Kasumi-1 (cell line): ENCODE measurements at regions not wholly inside any gene's neighbourhood (a gene's known extent, or its start where the extent isn't known, plus 50 kb on each side); places are given as distances from the start of the nearest gene placed in this dataset.
"Not testable (repeated sequence)": the region's sequence is repeated elsewhere in the genome, so short reads cannot be mapped to it uniquely, and the experiment has no call there.

Experiments used
- DNase-seq, 2 experiments: peaks; one replicate each; lab custom pipeline; 2025; lab: John Stamatoyannopoulos, UW

DNA sequence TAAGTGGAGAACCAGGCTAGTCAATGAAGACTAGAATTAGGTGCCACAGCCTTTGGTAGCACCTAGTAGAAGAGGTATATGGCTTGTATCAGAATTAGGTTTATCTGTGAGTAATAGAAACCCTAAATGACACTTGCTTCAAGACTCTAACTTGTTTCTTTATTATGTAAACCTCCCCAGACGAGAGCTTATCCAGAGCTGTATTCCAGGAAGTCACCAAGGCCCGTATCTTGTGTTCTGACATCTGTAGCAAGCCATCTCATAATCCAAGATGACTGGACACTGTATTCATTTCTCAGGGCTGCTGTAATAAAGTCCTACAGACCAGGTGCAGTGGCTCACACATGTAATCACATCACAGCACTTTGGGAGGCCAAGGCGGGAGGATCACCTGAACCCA is 56.7 kb upstream of the PPP1R12A start:
- no peak for DNase-seq

DNA sequence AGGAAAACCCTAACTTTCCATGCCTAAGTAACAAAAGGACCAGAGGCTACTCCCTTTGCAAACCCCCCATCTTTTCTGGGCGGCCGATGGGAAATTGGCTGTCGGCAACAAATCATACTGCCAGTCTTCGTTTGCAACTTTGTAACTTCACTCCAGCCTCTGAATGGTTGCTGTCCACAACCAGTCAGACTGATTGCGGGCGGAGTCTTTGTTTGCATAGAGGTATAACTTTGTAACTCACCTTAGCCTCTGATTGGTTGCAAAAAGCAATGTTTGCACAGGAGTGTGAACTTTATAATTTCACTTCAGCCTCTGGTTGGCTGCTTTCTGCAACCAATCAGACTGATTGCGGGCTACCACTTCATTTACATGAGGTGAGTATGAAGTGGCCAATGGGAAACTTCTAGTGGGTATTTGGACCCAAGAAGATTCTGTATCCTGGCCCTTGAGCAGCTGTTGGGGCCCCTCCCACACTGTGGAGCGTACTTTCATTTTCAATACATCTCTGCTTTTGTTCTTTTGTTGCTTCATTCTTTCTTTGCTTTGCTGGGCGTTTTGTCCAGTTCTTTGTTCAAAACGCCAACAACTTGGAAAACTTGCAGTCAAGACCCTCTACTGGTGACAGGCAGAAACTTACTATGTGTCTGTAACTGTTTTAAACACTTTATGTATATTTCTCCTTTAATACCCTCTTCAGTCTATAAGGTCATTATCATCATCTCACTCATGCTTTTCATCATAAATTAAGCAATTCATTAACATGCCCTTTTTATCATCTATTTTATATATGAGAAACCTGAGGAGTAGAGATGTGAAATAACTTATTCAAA is 55.8 kb upstream of the PPP1R12A start:
- DNase-seq, result not testable (repeated sequence)

DNA sequence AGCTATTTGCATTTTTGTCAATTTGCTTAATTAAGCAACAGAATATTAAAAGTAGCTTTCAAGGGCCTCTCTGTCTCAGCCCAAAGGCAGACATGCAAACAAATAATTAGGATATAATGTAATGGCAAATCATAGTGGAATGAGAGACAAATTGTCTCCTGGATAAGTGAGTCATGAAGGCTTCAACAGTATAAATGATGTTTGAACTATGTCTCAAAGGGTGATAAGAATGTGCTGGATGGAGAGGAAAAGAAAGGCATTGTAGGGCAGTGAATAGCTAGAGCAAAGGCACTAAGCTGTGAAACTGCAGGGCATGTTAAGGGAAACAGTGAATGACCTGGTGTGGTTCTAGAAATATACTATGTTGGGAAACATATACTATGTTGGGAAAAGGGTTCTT is 53.5 kb upstream of the PPP1R12A start:
- DNase-seq, result no peak

DNA sequence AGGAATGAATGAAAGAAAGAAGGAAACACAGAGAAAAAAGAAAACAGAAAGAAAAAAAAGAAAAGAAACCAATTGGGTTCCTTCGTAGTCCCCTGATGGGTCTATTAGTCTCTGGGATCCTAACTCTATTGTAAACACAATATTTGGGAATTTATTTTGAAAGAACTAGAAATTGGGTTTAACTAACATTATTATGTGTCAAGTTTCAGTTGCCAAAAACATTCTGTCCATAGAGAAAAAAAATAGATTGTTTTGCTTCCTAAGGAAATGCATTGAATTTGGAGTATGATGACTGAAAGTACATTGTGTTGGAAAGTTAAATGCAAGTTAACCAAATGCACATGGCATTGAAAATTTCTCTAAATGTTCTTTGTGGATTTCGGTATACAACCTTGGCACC is 52.8 kb upstream of the PPP1R12A start:
- DNase-seq, result no peak
